NCI-H1694 treated with DMSO at 0.1 percent for 48 hours (cell line): ENCODE measurements at regions not wholly inside any gene's neighbourhood (a gene's known extent, or its start where the extent isn't known, plus 50 kb on each side); places are given as distances from the start of the nearest gene placed in this dataset.
A peak's percentile ranks its signal among the peaks of the same experiment; 100 is the strongest.

Experiments used
- DNase-seq: peaks from one replicate; lab custom pipeline; 2025; lab: John Stamatoyannopoulos, UW

DNA sequence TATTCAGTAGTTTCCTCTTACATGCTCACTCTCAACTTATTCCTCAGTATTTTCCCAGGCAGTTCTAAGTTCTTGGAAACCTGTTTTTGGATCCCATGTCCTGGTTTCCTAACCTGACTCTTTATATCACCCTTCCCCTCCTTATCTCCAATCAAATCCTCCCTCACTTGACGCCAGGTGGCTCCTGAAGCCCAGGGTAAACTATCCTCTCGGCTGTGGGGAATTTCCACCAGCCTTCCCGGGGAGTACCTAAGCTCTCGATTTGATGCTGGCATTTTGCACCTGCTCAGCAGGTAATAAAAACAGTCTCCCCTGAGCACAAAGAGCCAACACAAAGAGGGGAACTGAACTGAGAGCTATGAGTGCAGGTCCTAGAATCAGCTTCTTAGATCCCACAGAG lies 538.0 kb downstream of the SLC4A3 start:
- DNase-seq = no peak

GRCh38 chr2:220166616-220167015 lies 539.2 kb downstream of the SLC4A3 start:
- no peak for DNase-seq

DNA sequence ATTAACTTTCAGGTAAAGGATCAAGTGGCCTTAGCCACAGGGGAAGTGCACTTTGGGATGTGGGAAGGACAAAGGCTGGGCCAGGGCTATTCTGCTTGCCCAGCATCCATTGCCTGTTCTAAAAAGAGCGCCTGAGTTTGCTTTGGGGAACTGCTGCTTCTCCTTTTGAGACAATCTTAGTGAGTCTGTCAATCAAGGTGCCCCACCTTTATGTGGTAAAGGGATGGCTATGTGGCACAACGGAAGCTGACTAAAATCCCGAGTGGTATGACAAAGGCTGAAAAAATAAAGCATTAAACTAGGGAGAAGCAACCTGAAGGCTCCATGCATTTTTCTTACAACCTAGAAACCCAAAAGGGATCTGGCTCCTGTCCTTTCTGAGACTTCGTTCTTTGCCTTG lies 540.5 kb downstream of the SLC4A3 start:
- no peak for DNase-seq

- DNase-seq = no peak
These were observed 541.6 kb downstream of the SLC4A3 start for GRCh38 chr2:220168891-220169546.

GRCh38 chr2:220174826-220175225 lies 547.4 kb downstream of the SLC4A3 start:
- DNase-seq = no peak

GRCh38 chr2:220175967-220176366 lies 548.5 kb downstream of the SLC4A3 start:
- DNase-seq = no peak

- DNase-seq = no peak
These were observed 551.7 kb downstream of the SLC4A3 start for GRCh38 chr2:220178991-220179695.

DNA sequence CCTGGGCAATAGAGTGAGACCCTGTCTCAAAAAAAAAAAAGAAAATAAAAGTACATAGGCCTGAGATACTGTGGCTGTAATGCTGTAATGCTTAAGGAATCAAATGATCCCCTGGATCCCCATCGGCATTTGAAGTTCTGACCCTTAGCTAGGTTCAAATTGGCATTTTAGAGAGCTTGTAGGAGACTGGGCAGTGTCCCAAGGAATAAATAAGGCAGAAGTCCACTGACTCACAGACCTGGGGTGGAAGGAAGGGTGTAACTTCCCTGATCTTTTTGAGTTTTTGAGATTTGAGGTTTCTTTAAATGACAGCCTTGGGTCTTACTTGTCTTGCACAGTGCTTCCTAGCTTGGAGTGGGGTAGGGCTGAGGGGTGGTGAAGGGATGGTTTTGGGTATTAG lies 553.7 kb downstream of the SLC4A3 start:
- no peak for DNase-seq

- DNase-seq = no peak
These were observed 555.4 kb downstream of the SLC4A3 start for GRCh38 chr2:220182790-220183189.

DNA sequence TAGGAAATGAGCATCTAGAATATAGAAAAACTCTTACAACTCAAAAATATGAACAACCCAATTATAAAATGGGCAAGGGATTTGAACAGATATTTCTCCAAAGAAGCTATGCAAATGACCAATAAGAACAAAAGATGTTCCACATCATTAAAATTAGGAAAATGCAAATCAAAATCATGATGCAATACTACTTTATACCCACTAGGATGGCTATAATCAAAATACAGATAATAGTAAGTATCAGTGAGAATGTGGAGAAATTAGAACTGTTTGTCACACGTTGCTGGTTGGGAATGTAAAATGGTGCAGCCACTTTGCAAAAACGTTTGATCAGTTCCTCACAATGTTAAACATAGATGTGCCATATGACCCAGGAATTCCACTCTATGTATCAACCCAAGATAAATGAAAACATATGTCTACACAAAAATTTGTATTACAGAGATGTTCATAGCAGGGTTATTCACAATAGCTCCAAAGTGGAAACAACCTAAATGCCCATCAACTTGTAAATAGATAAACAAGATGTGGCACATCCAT lies 558.4 kb downstream of the SLC4A3 start:
- DNase-seq = no peak

- no peak for DNase-seq
These were observed 560.6 kb downstream of the SLC4A3 start for GRCh38 chr2:220188031-220188430.

DNA sequence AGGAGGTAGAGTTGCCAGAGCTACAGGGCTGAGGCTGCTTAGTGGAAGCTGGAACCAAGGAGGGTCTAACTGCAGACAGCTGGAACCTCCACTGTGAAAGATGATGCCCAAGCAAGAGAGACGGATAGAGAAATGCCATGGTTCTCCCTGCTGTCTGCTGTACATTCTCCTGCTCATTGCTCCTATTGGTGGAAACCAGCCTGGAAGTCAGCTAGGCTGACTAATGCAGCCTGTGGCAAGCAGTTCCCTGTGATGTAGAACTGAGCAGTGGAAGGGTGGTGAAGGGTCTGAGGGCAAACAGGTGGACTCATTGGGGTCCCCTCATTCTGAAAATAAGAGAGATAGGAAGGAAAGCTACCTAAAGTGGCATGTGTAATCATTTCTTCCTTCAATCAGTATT lies 563.6 kb downstream of the SLC4A3 start:
- DNase-seq = no peak

DNA sequence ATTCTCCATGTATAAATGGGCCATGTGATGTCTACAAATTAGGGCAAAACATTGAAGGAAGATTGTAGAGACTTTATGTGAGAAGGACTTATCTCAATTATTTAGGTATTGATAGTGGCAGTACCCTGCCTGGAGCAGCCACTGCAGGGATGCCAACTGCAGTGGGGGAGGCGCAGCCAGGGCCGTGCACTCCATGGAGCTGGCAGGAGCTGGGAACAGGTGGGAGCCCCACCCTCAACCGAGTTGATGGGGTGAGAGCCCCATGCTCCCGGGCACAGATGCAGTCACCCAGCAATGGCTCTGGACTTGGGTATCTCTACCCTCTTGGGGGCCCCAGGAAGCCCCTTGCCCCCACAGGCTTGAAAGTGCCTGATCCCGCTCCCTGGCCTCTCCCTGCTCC lies 564.3 kb downstream of the SLC4A3 start:
- no peak for DNase-seq

DNA sequence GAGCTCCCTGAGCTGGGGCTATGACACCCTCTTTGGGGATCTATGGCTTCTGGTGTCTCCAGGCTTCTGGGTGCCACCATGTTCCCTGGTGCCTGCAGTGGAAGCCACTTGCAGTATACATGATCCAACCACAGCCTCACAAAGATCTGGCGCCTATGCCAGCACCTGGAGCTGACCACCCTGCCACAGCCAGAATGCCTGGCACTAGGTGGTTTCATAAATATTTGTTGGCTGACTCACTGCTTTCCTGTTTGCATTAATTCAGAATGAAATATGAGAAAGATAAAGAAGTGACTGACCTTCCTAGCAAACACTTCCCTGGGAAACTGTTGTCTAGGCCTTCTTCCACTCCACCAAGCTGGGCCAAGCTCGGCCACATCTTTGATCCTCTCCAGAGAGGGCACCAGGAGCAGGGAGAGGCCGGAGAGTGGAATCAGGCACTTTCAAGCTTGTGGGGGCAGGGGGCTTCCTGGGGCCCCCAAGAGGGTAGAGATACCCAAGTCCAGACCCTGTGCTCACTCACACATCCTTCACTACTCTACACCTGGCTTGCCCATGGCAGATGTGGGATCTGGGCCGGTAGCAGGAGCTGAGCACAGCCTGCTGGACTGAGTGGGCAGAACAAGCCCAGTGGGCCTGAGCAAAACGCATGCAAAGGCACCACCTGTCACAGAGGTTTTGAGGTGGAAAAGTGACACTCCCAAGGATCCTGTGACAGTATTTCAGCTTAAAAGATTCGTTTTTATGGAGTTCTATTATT lies 565.7 kb downstream of the SLC4A3 start:
- DNase-seq = no peak

DNA sequence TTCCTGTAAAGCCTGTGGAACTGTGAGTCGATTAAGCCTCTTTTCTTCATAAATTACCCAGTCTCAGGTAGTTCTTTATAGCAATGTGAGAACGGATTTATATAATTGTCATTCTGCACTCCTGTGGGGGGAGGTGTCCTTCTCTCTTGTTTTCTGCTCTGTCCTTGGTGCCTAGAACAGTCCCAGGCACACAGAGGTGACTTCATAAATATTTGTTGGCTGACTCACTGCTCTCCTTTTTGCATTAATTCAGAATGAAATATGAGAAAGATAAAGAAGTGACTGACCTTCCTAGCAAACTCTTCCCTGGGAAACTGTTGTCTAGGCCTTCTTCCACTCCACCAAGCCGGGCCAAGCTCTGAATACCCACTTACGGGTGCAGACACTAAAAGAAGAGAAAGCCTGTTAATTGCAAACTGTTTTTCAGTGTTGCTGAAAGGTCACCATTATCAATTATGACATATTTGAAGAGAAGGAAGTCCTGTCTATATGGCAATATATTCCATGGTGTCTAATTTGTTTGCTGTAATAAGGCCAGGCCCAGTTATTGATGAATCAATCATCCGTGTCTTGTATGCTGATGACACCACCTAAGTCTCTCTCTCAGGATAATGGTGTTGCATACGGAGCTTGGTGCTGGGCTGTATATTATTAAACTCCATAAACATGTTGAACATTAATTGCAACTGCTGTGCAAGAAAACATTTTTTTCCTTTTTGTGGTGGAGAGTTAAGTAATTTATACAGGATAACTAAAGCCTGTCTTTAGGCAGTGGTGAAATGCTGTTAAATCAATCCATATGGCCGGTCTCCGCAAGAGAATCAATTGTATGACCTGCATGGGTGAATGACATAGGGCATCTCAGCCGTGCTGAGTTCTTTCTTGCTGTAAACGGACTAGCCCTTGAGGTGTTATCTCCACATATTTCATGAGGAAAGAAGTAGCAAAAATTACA lies 567.5 kb downstream of the SLC4A3 start:
- DNase-seq = no peak

DNA sequence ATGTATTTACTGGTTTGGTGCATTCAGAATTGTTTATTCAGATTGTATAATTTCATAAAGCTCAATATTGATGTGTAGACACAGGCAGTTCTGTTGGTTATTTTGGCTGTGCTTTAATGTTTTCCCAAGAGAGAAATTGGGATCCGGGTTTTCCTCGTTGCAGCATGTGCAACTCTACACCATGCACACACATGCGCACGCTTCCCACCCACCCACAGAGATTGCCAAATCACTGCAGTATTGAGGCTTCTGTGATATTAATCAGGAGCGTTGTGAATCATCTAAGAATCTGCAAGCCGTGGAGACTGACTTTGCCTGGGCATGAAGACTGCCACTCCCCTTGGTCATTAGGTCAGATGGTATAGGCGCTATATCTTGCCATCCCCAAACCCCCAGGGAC lies 571.5 kb downstream of the SLC4A3 start:
- DNase-seq = no peak

DNA sequence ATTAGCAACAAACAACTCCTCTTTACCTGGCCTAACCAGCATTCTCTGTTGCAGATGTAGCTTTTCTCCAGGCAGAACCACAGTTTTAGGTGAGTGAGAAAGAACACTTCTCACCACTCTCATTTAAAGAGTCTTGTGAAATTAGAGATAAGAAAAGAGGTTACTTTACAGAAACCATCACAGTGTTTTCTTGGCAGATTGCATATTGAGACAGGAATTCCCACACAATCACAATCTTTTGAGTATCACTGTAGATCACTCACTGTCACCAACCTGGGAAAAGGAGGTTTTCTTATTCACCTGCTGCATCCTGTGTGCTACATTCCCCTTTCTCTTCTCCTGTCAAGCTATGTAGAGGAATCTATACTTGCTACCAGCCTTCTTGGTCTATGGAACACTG lies 574.6 kb downstream of the SLC4A3 start:
- no peak for DNase-seq

- DNase-seq = no peak
These were observed 581.7 kb downstream of the SLC4A3 start for GRCh38 chr2:220209093-220209492.

GRCh38 chr2:220209751-220210150 lies 582.3 kb downstream of the SLC4A3 start:
- DNase-seq = no peak

GRCh38 chr2:220212296-220213080 lies 585.1 kb downstream of the SLC4A3 start:
- DNase-seq = peak; percentile 59

GRCh38 chr2:220215785-220216184 lies 588.4 kb downstream of the SLC4A3 start:
- peak; percentile 24 for DNase-seq
